ENCODE measurements at regions not wholly inside any gene's neighbourhood (a gene's known extent, or its start where the extent isn't known, plus 50 kb on each side); places are given as distances from the start of the nearest gene placed in this dataset.

- Histone ChIP-seq H3K36me3 (ENCODE audit: insufficient read depth, low read length) (no peaks in the 10 kb centered on the region), H3K4me2 (ENCODE audit: insufficient read depth, low read length) (no peak overlapping the region), H3K27me3 (ENCODE audit: insufficient read depth, low read length, poor library complexity) (no peaks in the 10 kb centered on the region), H3K4me1 (ENCODE audit: insufficient read depth, low read length) (no peaks in the 10 kb centered on the region), H2AFZ (ENCODE audit: low read depth, low read length) (no peak overlapping the region), H4K20me1 (ENCODE audit: insufficient read depth, low read length) (no peaks in the 10 kb centered on the region), H3K27ac (ENCODE audit: low read length) (no peak overlapping the region), H3K79me2 (ENCODE audit: insufficient read depth, low read length) (no peaks in the 10 kb centered on the region), H3K9ac (ENCODE audit: low read depth, low read length) (no peak overlapping the region), H3K9me3 (ENCODE audit: insufficient read depth, low read length, severe bottlenecking) (no peaks in the 10 kb centered on the region), H3K4me3 (ENCODE audit: low read depth in 1 of 2, low read length in 2 of 2) (no peak overlapping the region)
- TF ChIP-seq CTCF (IDR thresholded peaks at IDR 0.05; ENCODE audit: borderline replicate concordance, extremely low read depth, low read length, poor library complexity, severe bottlenecking): no peak
- no peak for TF ChIP-seq EZH2 (IDR thresholded peaks at IDR 0.05; ENCODE audit: borderline replicate concordance, low read depth, low read length, severe bottlenecking)
- no peak for DNase-seq
- ATAC-seq (ENCODE audit: insufficient read depth, low read depth): no peak
Measured at GRCh38 chr6:19301980-19302379, 535.2 kb upstream of the ID4 start.

- H3K4me2 ChIP-seq (ENCODE audit: insufficient read depth, low read length): no peak overlapping the region
- H2AFZ ChIP-seq (ENCODE audit: low read depth, low read length): no peak overlapping the region
- ATAC-seq (ENCODE audit: insufficient read depth, low read depth) (no peak), DNase-seq (no peak)
- H3K4me1 ChIP-seq (ENCODE audit: insufficient read depth, low read length): no peaks in the 10 kb centered on the region
- no peak for TF ChIP-seq CTCF (IDR thresholded peaks at IDR 0.05; ENCODE audit: borderline replicate concordance, extremely low read depth, low read length, poor library complexity, severe bottlenecking)
- no peaks in the 10 kb centered on the region for H3K36me3 ChIP-seq (ENCODE audit: insufficient read depth, low read length)
- no peaks in the 10 kb centered on the region for H3K27me3 ChIP-seq (ENCODE audit: insufficient read depth, low read length, poor library complexity)
- no peaks in the 10 kb centered on the region for H3K9me3 ChIP-seq (ENCODE audit: insufficient read depth, low read length, severe bottlenecking)
- no peaks in the 10 kb centered on the region for H3K79me2 ChIP-seq (ENCODE audit: insufficient read depth, low read length)
- no peaks in the 10 kb centered on the region for H4K20me1 ChIP-seq (ENCODE audit: insufficient read depth, low read length)
- H3K27ac ChIP-seq (ENCODE audit: low read length): no peak overlapping the region
- no peak overlapping the region for H3K4me3 ChIP-seq (ENCODE audit: low read depth in 1 of 2, low read length in 2 of 2)
- H3K9ac ChIP-seq (ENCODE audit: low read depth, low read length): no peak overlapping the region
Measured at GRCh38 chr6:19303383-19303782, 533.8 kb upstream of the ID4 start.

GRCh38 chr6:19309661-19310060 is 527.5 kb upstream of the ID4 start:
- no peaks in the 10 kb centered on the region for H3K79me2 ChIP-seq (ENCODE audit: insufficient read depth, low read length)
- DNase-seq: no peak
- no peak for ATAC-seq (ENCODE audit: insufficient read depth, low read depth)
- no peak overlapping the region for H3K4me2 ChIP-seq (ENCODE audit: insufficient read depth, low read length)
- TF ChIP-seq CTCF (IDR thresholded peaks at IDR 0.05; ENCODE audit: borderline replicate concordance, extremely low read depth, low read length, poor library complexity, severe bottlenecking) (no peak), EZH2 (IDR thresholded peaks at IDR 0.05; ENCODE audit: borderline replicate concordance, low read depth, low read length, severe bottlenecking) (no peak)
- H2AFZ ChIP-seq (ENCODE audit: low read depth, low read length): no peak overlapping the region
- no peaks in the 10 kb centered on the region for H3K4me1 ChIP-seq (ENCODE audit: insufficient read depth, low read length)
- H3K36me3 ChIP-seq (ENCODE audit: insufficient read depth, low read length): no peaks in the 10 kb centered on the region
- no peaks in the 10 kb centered on the region for H3K9me3 ChIP-seq (ENCODE audit: insufficient read depth, low read length, severe bottlenecking)
- no peak overlapping the region for H3K9ac ChIP-seq (ENCODE audit: low read depth, low read length)
- no peaks in the 10 kb centered on the region for H4K20me1 ChIP-seq (ENCODE audit: insufficient read depth, low read length)
- H3K27me3 ChIP-seq (ENCODE audit: insufficient read depth, low read length, poor library complexity): no peaks in the 10 kb centered on the region
- no peak overlapping the region for H3K27ac ChIP-seq (ENCODE audit: low read length)
- H3K4me3 ChIP-seq (ENCODE audit: low read depth in 1 of 2, low read length in 2 of 2): no peak overlapping the region

GRCh38 chr6:19311786-19312185 is 525.4 kb upstream of the ID4 start:
- H3K9ac ChIP-seq (ENCODE audit: low read depth, low read length): no peak overlapping the region
- H3K27me3 ChIP-seq (ENCODE audit: insufficient read depth, low read length, poor library complexity): no peaks in the 10 kb centered on the region
- TF ChIP-seq CTCF (IDR thresholded peaks at IDR 0.05; ENCODE audit: borderline replicate concordance, extremely low read depth, low read length, poor library complexity, severe bottlenecking): no peak
- H3K4me1 ChIP-seq (ENCODE audit: insufficient read depth, low read length): no peaks in the 10 kb centered on the region
- no peak overlapping the region for H3K4me3 ChIP-seq (ENCODE audit: low read depth in 1 of 2, low read length in 2 of 2)
- no peak overlapping the region for H2AFZ ChIP-seq (ENCODE audit: low read depth, low read length)
- no peaks in the 10 kb centered on the region for H3K79me2 ChIP-seq (ENCODE audit: insufficient read depth, low read length)
- no peak overlapping the region for H3K4me2 ChIP-seq (ENCODE audit: insufficient read depth, low read length)
- no peak for ATAC-seq (ENCODE audit: insufficient read depth, low read depth)
- no peaks in the 10 kb centered on the region for H4K20me1 ChIP-seq (ENCODE audit: insufficient read depth, low read length)
- DNase-seq: no peak
- no peaks in the 10 kb centered on the region for H3K36me3 ChIP-seq (ENCODE audit: insufficient read depth, low read length)
- no peaks in the 10 kb centered on the region for H3K9me3 ChIP-seq (ENCODE audit: insufficient read depth, low read length, severe bottlenecking)
- H3K27ac ChIP-seq (ENCODE audit: low read length): no peak overlapping the region
